A673 (cell line): ENCODE measurements at regions not wholly inside any gene's neighbourhood (a gene's known extent, or its start where the extent isn't known, plus 50 kb on each side); places are given as distances from the start of the nearest gene placed in this dataset.
"Not testable (repeated sequence)": the region's sequence is repeated elsewhere in the genome, so short reads cannot be mapped to it uniquely, and the experiment has no call there.

ENCODE experiments used
- CTCF ChIP-seq: fragments of 300-800, 200-600 bp; sonication (generic); conservative IDR thresholded peaks from 2 replicates; pipeline ENCODE4 v1.5.1; 2017; ENCODE audit warnings: low read depth, mild to moderate bottlenecking, antibody characterized with exemption, low read length, moderate library complexity, mixed read lengths
- EZH2 ChIP-seq: fragments of 200-600 bp; sonication (generic); IDR thresholded peaks from 2 replicates; pipeline ENCODE4 v1.6.1; 2017; ENCODE audit warnings: borderline replicate concordance, low read depth, mild to moderate bottlenecking, mixed read lengths, antibody characterized with exemption, low read length; ENCODE audit not compliant: poor library complexity, severe bottlenecking

GRCh38 chr22:11038786-11039185, 4489.2 kb upstream of the OR11H1 start:
- not testable (repeated sequence) for TF ChIP-seq CTCF, EZH2
